D341Med (cell line): ENCODE measurements at regions not wholly inside any gene's neighbourhood (a gene's known extent, or its start where the extent isn't known, plus 50 kb on each side); places are given as distances from the start of the nearest gene placed in this dataset.
"Not testable (repeated sequence)": the region's sequence is repeated elsewhere in the genome, so short reads cannot be mapped to it uniquely, and the experiment has no call there.

Source experiments
- DNase-seq: peaks from one replicate; pipeline ENCODE4 v3.0.0; 2012; ENCODE audit warnings: low spot score

DNA sequence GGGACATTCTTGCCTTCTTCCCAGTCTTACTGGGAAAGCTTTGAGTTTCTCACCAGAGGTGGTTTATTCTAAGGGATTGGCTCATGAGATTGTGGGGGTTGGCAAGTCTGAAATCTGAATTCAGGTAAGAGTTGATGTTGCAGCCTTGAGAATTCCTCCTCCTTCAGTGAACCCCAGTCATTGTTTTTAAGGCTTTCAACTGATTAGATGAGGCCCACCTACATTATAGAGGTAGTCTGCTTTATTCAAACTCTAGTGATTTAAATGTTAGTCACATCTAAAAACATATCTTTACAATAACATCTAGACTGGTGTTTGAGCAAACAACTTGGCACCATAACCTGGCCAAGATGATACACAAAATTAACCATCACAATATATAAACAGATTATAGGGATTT, 156.5 kb upstream of the MED14 start:
- DNase-seq: no peak

GRCh38 chrX:40893251-40893910, 158.0 kb upstream of the MED14 start:
- no peak for DNase-seq

DNA sequence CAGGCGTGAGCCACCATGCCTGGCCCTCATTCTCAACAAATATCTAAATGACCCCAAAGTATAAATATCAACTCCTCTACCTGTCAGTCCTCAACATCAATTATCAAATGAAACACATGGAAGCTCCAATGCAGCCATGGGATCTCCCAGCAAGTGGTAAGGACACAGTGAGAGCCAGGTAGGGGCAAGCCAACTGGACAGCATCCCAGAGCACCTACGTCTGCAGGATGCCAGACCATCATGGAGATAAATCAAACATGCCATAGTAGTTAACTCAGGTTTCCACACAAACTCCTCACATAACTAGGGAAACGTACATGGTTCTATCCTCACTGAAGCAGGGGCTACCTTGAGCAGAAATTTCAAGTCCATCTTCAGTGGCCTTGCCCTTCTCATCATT, 159.9 kb upstream of the MED14 start:
- no peak for DNase-seq

- DNase-seq: no peak
Observed at GRCh38 chrX:40897718-40898270, 162.5 kb upstream of the MED14 start.

- not testable (repeated sequence) for DNase-seq
Observed at GRCh38 chrX:40904739-40905138, 169.4 kb upstream of the MED14 start.

DNA sequence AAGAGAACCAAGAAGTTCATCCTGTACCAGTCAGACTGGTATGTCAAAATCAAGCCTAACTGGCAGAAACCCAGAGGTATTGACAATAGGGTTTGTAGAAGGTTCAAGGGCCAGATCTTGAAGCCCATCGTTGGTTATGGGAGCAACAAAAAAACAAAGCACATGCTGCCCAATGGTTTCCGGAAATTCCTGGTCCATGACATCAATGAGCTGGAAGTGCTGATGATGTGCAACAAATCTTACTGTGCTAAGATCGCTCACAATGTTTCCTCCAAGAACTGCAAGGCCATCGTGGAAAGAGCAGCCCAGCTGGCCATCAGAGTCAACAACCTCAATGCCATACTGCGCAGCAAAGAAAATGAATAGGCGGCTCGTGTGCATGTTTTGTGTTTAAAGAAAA, 172.7 kb upstream of the MED14 start:
- no peak for DNase-seq

DNA sequence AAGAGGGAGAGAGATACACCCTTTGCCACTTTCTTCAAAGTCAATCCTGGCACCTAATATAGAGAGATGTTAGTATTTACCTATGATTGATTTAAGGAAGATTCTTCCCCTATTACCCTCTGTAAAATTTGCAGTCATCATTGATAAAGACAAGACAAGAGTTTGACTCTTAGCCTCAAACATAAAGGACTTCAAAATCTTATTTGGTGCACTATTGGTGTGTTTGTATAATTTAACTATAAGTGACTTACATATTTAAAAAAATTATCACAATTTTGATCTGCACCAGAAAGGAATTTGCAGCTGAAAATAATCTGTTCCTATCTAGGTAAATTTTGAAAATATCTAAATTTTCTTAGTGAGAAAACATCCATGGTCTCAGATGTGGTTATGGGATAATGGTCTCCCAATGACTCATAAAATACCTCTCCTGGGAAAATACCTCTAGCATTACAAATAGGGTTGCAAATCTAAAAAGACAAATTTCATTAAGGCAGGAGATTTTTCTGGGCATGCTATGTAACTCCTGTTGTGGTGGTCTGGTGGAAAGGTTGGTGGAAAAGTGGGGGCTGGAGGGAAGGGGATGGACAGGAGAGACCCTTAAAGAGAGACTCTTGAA, 173.6 kb upstream of the MED14 start:
- DNase-seq: no peak

- peak; percentile 80 for DNase-seq
Observed at GRCh38 chrX:40912166-40912565, 173.1 kb upstream of the USP9X start.

DNA sequence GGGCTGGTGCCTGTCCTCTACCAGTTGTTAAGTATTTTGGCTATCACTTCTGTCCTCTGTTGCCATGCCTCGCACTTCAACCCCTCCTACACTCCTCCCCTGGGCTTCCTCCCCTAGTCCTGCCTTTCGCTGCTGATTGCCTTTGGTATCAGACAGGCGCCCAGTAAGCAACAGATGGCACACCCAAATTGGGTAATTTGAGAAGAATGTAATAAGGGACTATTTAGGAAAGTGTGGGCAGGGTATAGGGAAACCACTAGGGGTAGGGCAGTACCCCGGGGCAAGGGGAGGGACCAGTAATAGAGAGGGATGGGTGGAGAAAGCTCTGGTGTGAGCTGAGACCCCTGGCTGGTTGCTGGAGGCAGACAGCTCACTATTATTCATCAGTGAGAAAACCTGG, 172.7 kb upstream of the USP9X start:
- peak; percentile 70 for DNase-seq

- DNase-seq: no peak
Observed at GRCh38 chrX:40920351-40920750, 164.9 kb upstream of the USP9X start.

DNA sequence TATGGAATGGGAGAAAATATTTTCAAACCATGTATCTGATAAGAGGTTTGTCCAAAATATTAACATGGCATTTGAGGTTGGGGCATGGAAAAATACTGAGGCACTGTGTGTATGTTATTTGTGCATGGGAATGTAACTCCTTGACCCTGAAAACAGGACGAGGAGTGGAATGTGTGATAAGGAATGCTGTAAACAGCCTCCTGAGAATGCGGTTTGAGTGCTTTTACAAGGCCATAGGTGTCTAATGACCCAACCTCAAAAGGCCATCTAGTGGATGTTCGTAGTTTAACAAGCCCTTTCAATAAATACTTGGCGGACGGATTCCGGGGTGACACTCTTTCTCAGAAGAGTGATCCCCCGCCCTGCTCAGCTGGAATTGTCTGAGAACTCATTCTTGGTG, 162.9 kb upstream of the USP9X start:
- peak; percentile 42 for DNase-seq

DNA sequence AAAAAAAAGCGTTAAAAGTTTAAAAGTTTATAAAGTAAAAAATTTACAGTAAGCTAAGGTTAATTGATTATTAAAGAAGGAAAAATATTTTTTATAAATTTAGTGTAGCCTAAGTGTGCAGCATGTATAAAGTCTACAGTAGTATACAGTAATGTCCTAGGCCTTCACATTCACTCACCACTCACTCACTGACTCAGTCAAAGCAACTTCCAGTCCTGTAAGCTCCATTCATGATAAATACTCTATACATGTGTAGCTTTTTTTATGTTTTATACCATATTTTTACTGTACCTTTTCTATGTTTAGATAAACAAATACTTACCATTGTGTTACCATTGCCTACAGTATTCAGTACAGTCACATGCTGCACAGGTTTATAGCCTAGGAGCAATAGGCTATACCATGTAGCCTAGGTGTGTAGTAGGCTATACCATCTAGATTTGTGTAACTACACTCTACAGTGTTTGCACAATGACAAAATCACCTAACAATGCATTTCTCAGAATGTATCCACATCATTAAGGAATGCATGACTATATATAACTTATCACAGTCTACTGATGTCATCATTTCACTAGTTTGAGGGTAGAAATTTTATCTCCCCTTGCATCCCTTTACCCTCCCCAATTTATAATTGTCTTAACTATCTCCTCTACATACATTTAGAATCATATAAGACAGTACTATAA, 158.4 kb upstream of the USP9X start:
- DNase-seq: not testable (repeated sequence)

DNA sequence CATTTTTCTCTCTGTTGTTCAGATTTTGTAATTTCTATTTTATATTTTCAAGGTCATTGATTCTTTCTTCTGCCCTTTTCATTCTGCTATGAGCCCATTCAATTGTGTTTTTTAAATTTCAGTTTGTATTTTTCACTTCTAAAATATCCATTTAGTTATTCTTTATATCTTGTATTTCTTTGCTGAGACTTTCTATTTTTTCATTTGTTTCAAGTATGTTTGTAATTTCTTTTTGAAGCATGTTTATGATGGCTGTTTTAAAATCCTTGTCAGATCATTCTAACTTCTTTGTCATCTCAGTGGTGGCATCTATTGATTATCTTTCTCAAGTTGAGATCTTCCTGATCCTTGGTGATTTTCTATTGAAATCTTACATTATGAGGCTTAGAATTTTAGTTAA, 157.2 kb upstream of the USP9X start:
- no peak for DNase-seq

- no peak for DNase-seq
Observed at GRCh38 chrX:40931921-40932320, 153.3 kb upstream of the USP9X start.

GRCh38 chrX:40933132-40933705, 152.0 kb upstream of the USP9X start:
- DNase-seq: no peak

DNA sequence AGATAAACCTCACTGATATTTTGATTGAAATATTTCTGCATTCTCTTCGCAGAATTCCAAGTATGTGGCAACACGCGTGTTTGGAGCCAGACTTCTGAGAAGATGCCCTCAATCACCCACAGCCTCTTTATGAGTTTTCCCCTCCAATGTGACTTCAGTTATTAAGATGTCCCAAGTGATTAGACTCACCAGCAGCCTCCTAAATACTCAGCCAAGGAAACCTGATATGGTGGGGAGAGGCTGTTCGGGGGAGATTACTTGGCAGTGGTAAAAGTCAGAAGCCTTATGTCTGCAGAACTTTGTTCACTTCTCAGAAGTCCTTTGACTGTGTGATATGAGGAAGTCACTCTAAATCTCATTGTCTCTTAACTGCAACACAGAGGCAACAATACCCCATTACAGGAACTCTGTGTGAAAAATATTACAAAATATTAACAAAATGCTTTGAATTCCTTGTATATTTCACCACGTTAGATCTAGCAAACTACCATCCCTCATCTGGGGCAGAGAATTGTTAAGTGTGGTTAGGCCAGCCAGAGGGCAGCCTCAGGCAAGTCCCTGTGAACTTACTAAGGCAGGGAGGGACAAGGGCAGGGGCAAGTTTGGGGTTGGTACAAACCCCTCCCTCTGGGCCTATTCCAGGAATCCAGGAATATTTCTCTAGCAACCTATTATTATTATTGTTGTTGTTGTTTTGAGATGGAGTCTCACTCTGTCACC, 151.4 kb upstream of the USP9X start:
- peak; percentile 33 for DNase-seq

DNA sequence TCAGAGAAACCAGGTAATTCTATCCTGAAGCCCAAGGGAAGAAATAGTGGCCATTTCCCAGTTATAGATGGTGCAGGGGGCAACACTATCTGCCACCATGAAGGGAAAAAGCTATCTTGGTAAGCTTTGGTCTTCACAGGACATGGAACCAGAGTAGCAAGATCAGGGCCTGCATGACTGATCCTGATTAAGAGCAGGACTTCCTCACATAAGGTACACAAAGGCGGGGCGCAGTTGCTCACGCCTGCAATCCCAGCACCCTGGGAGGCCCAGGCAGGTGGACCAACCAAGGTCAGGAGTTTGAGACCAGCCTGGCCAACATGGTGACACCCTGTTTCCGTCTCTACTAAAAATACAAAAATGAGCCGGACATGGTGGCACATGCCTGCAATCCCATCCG, 148.4 kb upstream of the USP9X start:
- DNase-seq: no peak

GRCh38 chrX:40938423-40938822, 146.8 kb upstream of the USP9X start:
- DNase-seq: no peak

DNA sequence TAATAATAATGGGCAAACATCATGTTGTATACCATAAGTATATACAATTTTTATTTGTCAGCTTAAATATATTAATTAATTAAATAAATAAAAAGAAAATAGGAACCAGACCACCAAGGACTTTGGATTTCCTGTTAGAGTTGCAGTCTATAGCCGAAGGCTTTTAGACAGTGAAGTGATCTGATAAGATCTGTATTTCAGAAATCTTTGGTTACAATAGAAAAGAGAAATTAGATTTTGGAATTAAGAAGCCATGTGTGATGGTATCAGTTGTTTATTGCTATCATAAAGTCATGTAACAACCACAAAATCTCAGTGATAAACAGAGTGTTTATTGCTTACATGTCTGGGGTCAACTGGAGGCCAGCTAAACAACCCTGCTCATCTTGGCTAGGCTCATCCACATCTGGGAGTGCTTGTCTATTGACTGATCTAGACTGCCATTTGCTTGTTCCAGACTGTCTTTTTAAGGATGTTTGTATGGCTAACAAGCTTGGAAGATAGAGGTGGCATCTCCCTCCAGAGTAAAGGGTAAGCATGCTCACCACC, 142.1 kb upstream of the USP9X start:
- no peak for DNase-seq

DNA sequence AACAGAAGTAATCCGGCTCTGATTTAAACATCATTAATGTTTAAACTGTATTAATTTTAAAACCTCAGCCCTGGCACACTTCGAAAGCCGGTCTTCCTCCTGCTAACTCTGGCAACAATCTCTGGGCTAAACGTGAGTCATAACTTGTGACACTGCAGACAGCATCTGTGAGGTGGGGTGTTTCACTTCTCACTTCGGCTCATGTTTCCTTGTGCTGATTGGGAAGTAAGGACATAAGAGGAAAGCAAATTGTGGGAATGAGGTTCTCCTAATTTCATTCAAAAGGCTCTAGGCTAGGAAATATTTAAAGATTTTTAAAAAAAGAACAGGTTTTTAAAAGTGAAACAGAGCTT, 139.9 kb upstream of the USP9X start:
- no peak for DNase-seq

GRCh38 chrX:40947276-40947675, 138.0 kb upstream of the USP9X start:
- DNase-seq: no peak

DNA sequence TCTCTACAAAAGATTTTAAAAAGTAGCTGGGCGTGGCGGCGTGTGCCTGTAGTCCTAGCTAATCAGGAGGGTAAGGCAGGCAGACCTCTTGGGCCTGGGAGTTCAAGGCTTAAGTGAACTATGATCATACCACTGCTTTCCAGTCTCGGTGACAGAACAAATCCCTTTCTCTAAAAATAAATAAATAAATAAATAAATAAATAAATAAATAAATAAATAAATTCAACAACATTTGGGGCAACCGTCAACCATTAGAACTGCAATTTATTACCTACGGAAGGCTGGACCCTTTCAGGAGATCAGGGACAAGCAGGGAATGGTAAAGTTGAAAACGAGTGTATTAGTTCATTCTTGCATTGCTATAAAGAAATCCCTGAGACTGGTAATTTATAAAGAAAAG, 136.2 kb upstream of the USP9X start:
- DNase-seq: no peak
